Right lobe of liver (tissue), 4 donors: ENCODE measurements at regions not wholly inside any gene's neighbourhood (a gene's known extent, or its start where the extent isn't known, plus 50 kb on each side); places are given as distances from the start of the nearest gene placed in this dataset.

Experiments used
- POLR2A ChIP-seq: fragments of 450-650 bp; IDR thresholded peaks from one replicate; pipeline ENCODE4 v1.6.1; 2017; ENCODE audit warnings: antibody characterized with exemption, mild to moderate bottlenecking
- TF ChIP-seq, protein P1 (sequence below), 4 donors: fragments of 200-600 bp in 3 of 4; fragments of 450-650 bp in 1 of 4; IDR thresholded peaks; one replicate each; pipeline versions ENCODE4 v1.5.1 to v1.8.0; 2016 to 2022; ENCODE audit warnings: antibody characterized with exemption in 4 of 4, mild to moderate bottlenecking in 2 of 4
- donor health status: DM: no; HTN: no; CAD: no.
- donor health status: DM: no; HTN: no; CAD: no.
- donor health status: DM: no; HTN: yes; CAD: no.

DNA sequence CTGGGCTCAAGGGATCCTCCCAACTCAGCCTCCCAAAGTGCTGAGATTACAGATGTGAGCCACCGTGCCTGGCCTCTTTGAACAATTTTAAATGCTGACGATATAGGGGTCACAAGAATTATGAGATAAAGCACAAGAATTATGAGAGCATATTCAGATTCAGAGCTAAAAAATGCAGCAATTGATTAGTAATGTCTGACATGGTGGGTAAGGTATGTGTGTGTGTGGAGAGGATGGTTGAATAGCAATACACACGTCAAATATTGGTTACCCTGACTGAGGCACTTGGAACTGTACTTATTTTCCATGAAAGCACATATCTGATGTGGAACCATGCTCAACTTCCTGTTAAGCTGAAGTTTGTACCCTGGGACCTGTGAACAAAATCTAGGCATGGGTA is 115.6 kb downstream of the EOMES start:
- TF ChIP-seq POLR2A: no peak
- TF ChIP-seq, protein P1, sequence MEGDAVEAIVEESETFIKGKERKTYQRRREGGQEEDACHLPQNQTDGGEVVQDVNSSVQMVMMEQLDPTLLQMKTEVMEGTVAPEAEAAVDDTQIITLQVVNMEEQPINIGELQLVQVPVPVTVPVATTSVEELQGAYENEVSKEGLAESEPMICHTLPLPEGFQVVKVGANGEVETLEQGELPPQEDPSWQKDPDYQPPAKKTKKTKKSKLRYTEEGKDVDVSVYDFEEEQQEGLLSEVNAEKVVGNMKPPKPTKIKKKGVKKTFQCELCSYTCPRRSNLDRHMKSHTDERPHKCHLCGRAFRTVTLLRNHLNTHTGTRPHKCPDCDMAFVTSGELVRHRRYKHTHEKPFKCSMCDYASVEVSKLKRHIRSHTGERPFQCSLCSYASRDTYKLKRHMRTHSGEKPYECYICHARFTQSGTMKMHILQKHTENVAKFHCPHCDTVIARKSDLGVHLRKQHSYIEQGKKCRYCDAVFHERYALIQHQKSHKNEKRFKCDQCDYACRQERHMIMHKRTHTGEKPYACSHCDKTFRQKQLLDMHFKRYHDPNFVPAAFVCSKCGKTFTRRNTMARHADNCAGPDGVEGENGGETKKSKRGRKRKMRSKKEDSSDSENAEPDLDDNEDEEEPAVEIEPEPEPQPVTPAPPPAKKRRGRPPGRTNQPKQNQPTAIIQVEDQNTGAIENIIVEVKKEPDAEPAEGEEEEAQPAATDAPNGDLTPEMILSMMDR (IDR thresholded peaks at IDR 0.05): no peak
